Prostate gland (tissue), 2 donors: ENCODE measurements at regions not wholly inside any gene's neighbourhood (a gene's known extent, or its start where the extent isn't known, plus 50 kb on each side); places are given as distances from the start of the nearest gene placed in this dataset.

Source experiments
- POLR2A ChIP-seq: fragments of 450-650 bp; IDR thresholded peaks from one replicate; pipeline ENCODE4 v1.6.1; 2016; ENCODE audit warnings: antibody characterized with exemption, mild to moderate bottlenecking
- POLR2AphosphoS5 ChIP-seq: sonication (generic); formaldehyde crosslinking; IDR thresholded peaks from one replicate; pipeline ENCODE4 v1.6.1; 2017; ENCODE audit warnings: antibody characterized with exemption
- TF ChIP-seq, protein P1 (sequence below), 4 experiments: fragments of 200-600 bp in 2 of 4; fragments of 450-650 bp in 2 of 4; sonication (generic) in 2 of 4; IDR thresholded peaks; 1 replicate in 3 of 4; 2 replicates in 1 of 4; pipeline ENCODE4 v1.5.1; 2016 to 2019; ENCODE audit warnings: antibody characterized with exemption in 4 of 4, mild to moderate bottlenecking in 2 of 4, moderate library complexity in 2 of 4

DNA sequence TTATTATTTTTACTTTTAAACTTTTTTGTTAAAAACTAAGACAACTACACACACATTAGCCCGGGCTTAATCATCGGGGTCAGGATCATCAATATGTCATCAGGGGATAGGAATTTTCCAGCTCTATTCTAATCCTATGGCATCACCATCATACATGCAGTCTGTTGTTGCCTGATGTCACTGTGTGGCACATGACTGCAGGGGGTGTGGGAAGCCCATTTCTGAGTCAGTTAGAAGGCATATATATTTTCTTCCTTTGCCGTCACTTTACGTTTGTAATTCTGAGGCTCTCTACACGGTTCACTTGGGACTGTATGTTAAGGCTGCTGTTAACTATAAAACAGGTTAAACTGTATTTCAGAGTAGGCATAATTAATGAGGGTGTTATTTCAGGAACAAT lies 144.4 kb upstream of the ITGA6 start:
- TF ChIP-seq, protein P1, sequence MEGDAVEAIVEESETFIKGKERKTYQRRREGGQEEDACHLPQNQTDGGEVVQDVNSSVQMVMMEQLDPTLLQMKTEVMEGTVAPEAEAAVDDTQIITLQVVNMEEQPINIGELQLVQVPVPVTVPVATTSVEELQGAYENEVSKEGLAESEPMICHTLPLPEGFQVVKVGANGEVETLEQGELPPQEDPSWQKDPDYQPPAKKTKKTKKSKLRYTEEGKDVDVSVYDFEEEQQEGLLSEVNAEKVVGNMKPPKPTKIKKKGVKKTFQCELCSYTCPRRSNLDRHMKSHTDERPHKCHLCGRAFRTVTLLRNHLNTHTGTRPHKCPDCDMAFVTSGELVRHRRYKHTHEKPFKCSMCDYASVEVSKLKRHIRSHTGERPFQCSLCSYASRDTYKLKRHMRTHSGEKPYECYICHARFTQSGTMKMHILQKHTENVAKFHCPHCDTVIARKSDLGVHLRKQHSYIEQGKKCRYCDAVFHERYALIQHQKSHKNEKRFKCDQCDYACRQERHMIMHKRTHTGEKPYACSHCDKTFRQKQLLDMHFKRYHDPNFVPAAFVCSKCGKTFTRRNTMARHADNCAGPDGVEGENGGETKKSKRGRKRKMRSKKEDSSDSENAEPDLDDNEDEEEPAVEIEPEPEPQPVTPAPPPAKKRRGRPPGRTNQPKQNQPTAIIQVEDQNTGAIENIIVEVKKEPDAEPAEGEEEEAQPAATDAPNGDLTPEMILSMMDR (IDR thresholded peaks at IDR 0.05) = no peak
- no peak for TF ChIP-seq POLR2A
- TF ChIP-seq POLR2AphosphoS5 = no peak
